ENCODE measurements at regions not wholly inside any gene's neighbourhood (a gene's known extent, or its start where the extent isn't known, plus 50 kb on each side); places are given as distances from the start of the nearest gene placed in this dataset.

GRCh38 chr19:46915386-46915785, 54.6 kb downstream of the ARHGAP35 start:
- no peak for TF ChIP-seq SIN3A (IDR thresholded peaks at IDR 0.05; ENCODE audit: borderline replicate concordance, insufficient read depth, low read length)
- no peak for TF ChIP-seq POLR2AphosphoS5 (IDR thresholded peaks at IDR 0.05; ENCODE audit: low read depth, low read length)
- no peak for TF ChIP-seq REST (IDR thresholded peaks at IDR 0.05; ENCODE audit: insufficient read depth in 1 of 2, low read depth in 2 of 2, low read length in 2 of 2)
